CD4-positive, alpha-beta memory T cell (primary cell): ENCODE measurements at regions not wholly inside any gene's neighbourhood (a gene's known extent, or its start where the extent isn't known, plus 50 kb on each side); places are given as distances from the start of the nearest gene placed in this dataset.
"Not testable (repeated sequence)": the region's sequence is repeated elsewhere in the genome, so short reads cannot be mapped to it uniquely, and the experiment has no call there.

Experiments used
- CTCF ChIA-PET: fragments of 350-600 bp; sonication (Branson Sonifier 250); formaldehyde crosslinking; loops from one replicate; lab custom pipeline; 2021; ENCODE audit warnings: inconsistent platforms; ENCODE audit not compliant: partially characterized antibody; lab: Charles Lee
- POLR2A ChIA-PET: fragments of 350-600 bp; sonication (Branson Sonifier 250); formaldehyde crosslinking; loops from one replicate; lab custom pipeline; 2021; ENCODE audit not compliant: partially characterized antibody; lab: Charles Lee
- DNase-seq, 5 donors: peaks; one replicate each; pipeline versions ENCODE4 v3.0.0 to v3.0.0-alpha.2; 2020 to 2022; ENCODE audit warnings: mixed read lengths in 1 of 5
- H3K27ac ChIP-seq: one replicate; pipeline ENCODE4 v1.7.0; 2013; ENCODE audit warnings: low read depth, low read length
- H3K27me3 ChIP-seq: 2 replicates; pipeline ENCODE4 v1.7.0; 2013; ENCODE audit warnings: mild to moderate bottlenecking, low read length, moderate library complexity; ENCODE audit not compliant: insufficient read depth
- H3K36me3 ChIP-seq: 2 replicates; pipeline ENCODE4 v1.7.0; 2013; ENCODE audit warnings: mild to moderate bottlenecking, low read length, moderate library complexity; ENCODE audit not compliant: insufficient read depth
- H3K4me1 ChIP-seq: 2 replicates; pipeline ENCODE4 v1.7.0; 2013; ENCODE audit warnings: mild to moderate bottlenecking, low read length, moderate library complexity; ENCODE audit not compliant: insufficient read depth
- H3K4me3 ChIP-seq, 2 donors: one replicate each; pipeline ENCODE4 v1.7.0; 2013; ENCODE audit warnings: low read length in 2 of 2, mild to moderate bottlenecking in 1 of 2
- H3K9me3 ChIP-seq, 2 donors: one replicate each; pipeline ENCODE4 v1.7.0; 2013; ENCODE audit warnings: low read length in 2 of 2, control low read depth in 1 of 2; ENCODE audit not compliant: control insufficient read depth in 1 of 2
- H3K27ac Mint-ChIP-seq, 7 donors: one replicate each; pipeline ENCODE4 v1.8.0; 2020 to 2021; ENCODE audit warnings: mixed read lengths in 7 of 7, mild to moderate bottlenecking in 6 of 7, inconsistent platforms in 3 of 7, moderate library complexity in 3 of 7
- H3K27me3 Mint-ChIP-seq, 2 donors: one replicate each; pipeline ENCODE4 v1.8.0; 2020 to 2021; ENCODE audit warnings: mixed read lengths in 2 of 2
- H3K36me3 Mint-ChIP-seq, 2 donors: one replicate each; pipeline ENCODE4 v1.8.0; 2020 to 2021; ENCODE audit warnings: mixed read lengths in 2 of 2, inconsistent platforms in 1 of 2, mild to moderate bottlenecking in 1 of 2
- H3K4me1 Mint-ChIP-seq, 4 donors: one replicate each; pipeline ENCODE4 v1.8.0; 2020 to 2021; ENCODE audit warnings: mixed read lengths in 4 of 4, mild to moderate bottlenecking in 1 of 4
- H3K4me3 Mint-ChIP-seq, 8 donors: one replicate each; pipeline ENCODE4 v1.8.0; 2020 to 2021; ENCODE audit warnings: mixed read lengths in 8 of 8, mild to moderate bottlenecking in 7 of 8, moderate library complexity in 6 of 8, inconsistent platforms in 3 of 8
- H3K9me3 Mint-ChIP-seq, 8 donors: one replicate each; pipeline ENCODE4 v1.8.0; 2020 to 2021; ENCODE audit warnings: mixed read lengths in 8 of 8, mild to moderate bottlenecking in 5 of 8, inconsistent platforms in 3 of 8, moderate library complexity in 1 of 8
- intact Hi-C: fragments of 100-400 bp; cut with micrococcal nuclease; formaldehyde crosslinking; loops from one replicate; pipeline ENCODE4 v1.15.1; 2023

DNA sequence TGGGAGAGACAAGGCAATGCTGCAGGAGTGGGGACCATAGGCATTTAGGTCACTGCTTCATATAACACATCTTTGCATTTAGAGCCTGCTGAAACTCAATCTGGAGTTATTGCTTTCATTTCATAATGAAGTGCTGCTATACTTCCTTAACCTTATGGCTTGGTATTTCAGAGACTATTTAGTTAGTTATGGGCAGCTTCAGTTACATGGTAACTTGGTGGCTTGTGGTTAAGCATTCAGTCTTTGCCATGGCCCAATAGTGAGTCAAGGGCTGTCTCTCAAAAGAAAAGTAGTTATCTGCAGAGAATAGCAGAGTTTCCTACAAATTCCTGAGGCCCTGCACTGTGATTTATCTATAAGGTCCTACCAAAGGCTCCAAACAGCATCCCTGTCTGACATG lies 271.6 kb downstream of the ZFY start:
- POLR2A ChIA-PET, result not testable (repeated sequence)

DNA sequence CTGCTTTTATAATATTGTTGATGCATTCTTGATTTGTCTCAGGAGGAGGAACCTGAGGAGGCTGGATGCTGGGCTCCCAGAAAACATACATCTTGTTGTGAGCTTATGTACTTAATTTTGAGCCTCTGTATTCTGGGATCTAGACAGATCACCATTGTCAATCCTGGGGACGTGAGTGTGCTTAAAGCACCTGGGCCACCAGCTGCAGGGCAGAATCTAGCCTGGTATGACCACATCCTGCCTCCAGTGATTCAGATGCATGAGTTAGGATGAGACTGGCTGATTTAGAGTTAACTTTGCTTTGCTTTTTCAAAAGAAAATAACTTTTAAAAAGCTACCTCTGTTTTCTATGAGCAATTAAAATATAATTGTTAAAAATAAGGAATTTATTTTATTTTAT lies 278.0 kb downstream of the ZFY start:
- intact Hi-C loops, H3K36me3 ChIP-seq, H3K4me1 ChIP-seq, DNase-seq, H3K4me1 Mint-ChIP-seq, H3K27me3 Mint-ChIP-seq, POLR2A ChIA-PET, H3K27me3 ChIP-seq, H3K27ac Mint-ChIP-seq, H3K9me3 Mint-ChIP-seq, H3K4me3 Mint-ChIP-seq, H3K27ac ChIP-seq, CTCF ChIA-PET, H3K36me3 Mint-ChIP-seq, H3K4me3 ChIP-seq, H3K9me3 ChIP-seq: not testable (repeated sequence)

More for the DNA sequence above, 271.6 kb downstream of the ZFY start:
- H3K36me3 ChIP-seq, H3K4me1 ChIP-seq, H3K27me3 Mint-ChIP-seq, H3K27me3 ChIP-seq, H3K27ac Mint-ChIP-seq, H3K4me1 Mint-ChIP-seq, H3K9me3 Mint-ChIP-seq, H3K4me3 Mint-ChIP-seq, CTCF ChIA-PET, H3K4me3 ChIP-seq, intact Hi-C loops, DNase-seq, H3K9me3 ChIP-seq, H3K36me3 Mint-ChIP-seq, H3K27ac ChIP-seq: not testable (repeated sequence)

DNA sequence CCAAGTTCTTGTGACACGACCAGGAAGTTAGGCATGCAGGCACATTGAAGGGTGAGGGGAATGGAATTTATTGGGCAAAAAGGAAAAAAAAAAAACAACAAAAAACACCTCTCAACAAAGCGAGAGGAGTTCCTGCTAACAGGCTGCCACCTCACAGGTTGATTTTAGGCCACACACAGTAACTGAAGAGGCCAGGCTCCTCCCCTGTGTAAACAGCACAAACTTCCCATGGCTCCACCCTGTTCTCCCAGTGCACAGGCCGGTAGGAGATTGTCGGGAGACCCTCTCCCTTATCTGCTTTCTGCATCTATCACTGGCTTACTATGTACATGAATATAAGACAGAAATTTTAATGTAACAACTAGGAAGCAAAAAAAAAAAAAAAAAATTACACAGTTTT lies 283.0 kb downstream of the ZFY start:
- CTCF ChIA-PET, H3K36me3 ChIP-seq: not testable (repeated sequence)

DNA sequence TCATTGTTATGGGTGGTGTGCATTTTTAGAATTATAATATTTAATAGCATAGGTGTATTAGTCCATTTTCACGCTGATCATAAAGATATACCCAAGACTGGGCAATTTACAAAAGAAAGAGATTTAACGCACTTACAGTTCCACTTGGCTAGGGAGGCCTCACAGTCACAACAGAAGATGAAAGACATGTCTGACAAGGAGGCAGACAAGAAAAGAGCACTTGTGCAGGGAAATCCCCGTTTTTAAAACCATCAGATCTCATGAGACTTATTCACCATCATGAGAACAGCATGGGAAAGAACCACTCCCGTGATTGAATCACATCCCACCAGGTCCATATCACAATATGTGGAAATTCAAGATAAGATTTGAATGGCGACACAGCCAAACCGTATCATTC lies 283.4 kb downstream of the ZFY start:
- H3K36me3 Mint-ChIP-seq, POLR2A ChIA-PET, H3K4me3 ChIP-seq, H3K36me3 ChIP-seq, CTCF ChIA-PET, H3K27me3 Mint-ChIP-seq, H3K4me1 Mint-ChIP-seq, H3K27ac ChIP-seq, H3K4me1 ChIP-seq, H3K4me3 Mint-ChIP-seq, H3K27me3 ChIP-seq, H3K9me3 Mint-ChIP-seq, DNase-seq, intact Hi-C loops, H3K9me3 ChIP-seq, H3K27ac Mint-ChIP-seq: not testable (repeated sequence)

More for the DNA sequence above, 283.0 kb downstream of the ZFY start:
- DNase-seq, H3K27ac ChIP-seq, POLR2A ChIA-PET, H3K9me3 Mint-ChIP-seq, H3K27ac Mint-ChIP-seq, H3K4me1 ChIP-seq, H3K27me3 ChIP-seq, H3K4me1 Mint-ChIP-seq, H3K9me3 ChIP-seq, intact Hi-C loops, H3K27me3 Mint-ChIP-seq, H3K4me3 ChIP-seq, H3K36me3 Mint-ChIP-seq, H3K4me3 Mint-ChIP-seq: not testable (repeated sequence)

DNA sequence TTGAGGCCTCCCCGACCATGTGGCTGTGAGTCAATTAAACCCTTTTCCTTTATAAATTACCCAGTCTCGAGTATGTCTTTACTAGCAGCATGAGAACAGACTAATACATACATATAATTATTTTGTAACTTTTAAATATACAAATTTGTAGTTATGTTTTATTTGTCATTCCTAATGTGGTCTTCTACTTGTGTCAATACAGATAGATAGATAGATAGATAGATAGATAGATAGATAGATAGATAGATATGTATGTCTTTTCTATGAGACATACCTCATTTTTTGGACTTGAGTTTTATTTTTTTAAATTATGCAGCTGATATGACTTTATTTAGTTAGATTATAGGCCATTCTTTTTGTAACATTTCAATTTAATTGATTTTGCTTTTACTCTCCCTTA lies 316.0 kb upstream of the TGIF2LY start:
- H3K27me3 Mint-ChIP-seq, H3K36me3 ChIP-seq, H3K4me1 Mint-ChIP-seq, H3K9me3 ChIP-seq, intact Hi-C loops, DNase-seq, H3K4me3 ChIP-seq, CTCF ChIA-PET, H3K27ac Mint-ChIP-seq, H3K27ac ChIP-seq, POLR2A ChIA-PET, H3K4me1 ChIP-seq, H3K36me3 Mint-ChIP-seq, H3K9me3 Mint-ChIP-seq, H3K4me3 Mint-ChIP-seq, H3K27me3 ChIP-seq: not testable (repeated sequence)

DNA sequence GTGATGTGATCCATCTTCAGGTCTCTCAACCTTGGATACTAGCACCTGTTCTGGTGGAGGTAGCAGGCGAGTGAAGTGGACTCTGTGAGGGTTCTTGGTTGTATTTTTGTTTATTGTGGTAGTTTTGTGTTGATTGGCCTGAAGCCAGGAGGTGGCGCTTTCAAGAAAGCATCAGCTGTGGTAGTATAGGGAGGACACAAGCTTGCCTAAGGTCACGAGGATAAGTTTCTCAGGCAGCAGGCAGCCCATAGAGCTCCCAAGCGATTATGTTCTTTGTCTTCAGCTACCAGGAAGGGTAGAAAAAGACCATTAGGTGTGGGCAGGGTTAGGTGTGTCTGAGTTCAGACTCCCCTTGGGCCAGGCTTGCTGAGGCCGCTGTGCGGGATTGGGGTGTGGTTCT lies 290.8 kb upstream of the TGIF2LY start:
- H3K4me3 Mint-ChIP-seq, POLR2A ChIA-PET, H3K27me3 ChIP-seq, H3K27ac Mint-ChIP-seq, H3K27me3 Mint-ChIP-seq, intact Hi-C loops, H3K27ac ChIP-seq, CTCF ChIA-PET, H3K36me3 Mint-ChIP-seq, DNase-seq, H3K9me3 ChIP-seq, H3K4me3 ChIP-seq, H3K36me3 ChIP-seq, H3K9me3 Mint-ChIP-seq, H3K4me1 ChIP-seq, H3K4me1 Mint-ChIP-seq: not testable (repeated sequence)

DNA sequence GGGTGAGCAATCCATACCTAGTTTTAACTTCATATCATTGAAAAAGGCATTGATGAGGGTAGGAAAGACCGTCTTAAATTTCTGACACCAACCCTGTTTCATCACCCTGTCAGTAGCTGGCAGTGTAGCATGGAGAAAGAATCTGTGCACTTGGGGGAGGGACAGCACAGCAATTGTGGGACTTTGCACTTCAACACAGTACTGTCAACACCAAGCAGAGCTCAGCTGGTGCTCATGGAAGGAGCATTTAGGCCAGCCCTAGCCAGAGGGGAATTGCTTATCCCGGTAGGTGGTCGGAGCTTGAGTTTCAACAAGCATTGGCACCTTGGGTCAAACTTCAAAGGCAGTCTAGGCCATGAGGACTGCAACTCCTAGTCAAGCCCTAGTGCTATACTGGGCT lies 281.6 kb upstream of the TGIF2LY start:
- H3K9me3 Mint-ChIP-seq, H3K9me3 ChIP-seq, intact Hi-C loops, H3K4me1 ChIP-seq, H3K27me3 Mint-ChIP-seq, H3K4me3 Mint-ChIP-seq, H3K27ac ChIP-seq, POLR2A ChIA-PET, H3K4me3 ChIP-seq, H3K36me3 ChIP-seq, H3K36me3 Mint-ChIP-seq, DNase-seq, H3K27me3 ChIP-seq, H3K4me1 Mint-ChIP-seq, H3K27ac Mint-ChIP-seq: not testable (repeated sequence)
- CTCF ChIA-PET, result interaction anchor here (0.6 kb wide), 1 partner anchor 413 kb away, joined by 4 read pairs; no protein-coding TSS in a partner anchor

DNA sequence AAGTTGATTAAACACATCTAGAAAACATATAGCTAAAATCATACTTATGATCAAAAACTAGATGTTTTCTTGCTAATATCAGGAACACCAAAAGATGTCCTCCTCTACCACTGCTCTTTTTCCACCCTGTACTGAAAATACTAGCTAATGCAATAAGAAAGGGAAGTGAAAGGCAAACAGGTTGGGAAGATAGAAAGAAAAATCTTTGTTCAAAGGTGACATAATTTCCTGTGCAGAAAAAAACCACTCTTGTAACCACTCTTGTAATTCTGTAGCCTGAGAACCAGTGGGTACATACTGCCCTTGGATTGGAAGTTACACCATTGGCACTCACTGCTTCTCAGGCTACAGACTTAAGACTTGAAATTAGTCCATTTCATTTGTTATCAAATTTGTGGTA lies 258.9 kb upstream of the TGIF2LY start:
- CTCF ChIA-PET, DNase-seq, H3K27ac Mint-ChIP-seq, H3K27ac ChIP-seq, H3K27me3 ChIP-seq, H3K4me3 ChIP-seq, H3K36me3 ChIP-seq, H3K4me3 Mint-ChIP-seq, H3K27me3 Mint-ChIP-seq, H3K4me1 Mint-ChIP-seq, H3K36me3 Mint-ChIP-seq, H3K4me1 ChIP-seq, H3K9me3 Mint-ChIP-seq, POLR2A ChIA-PET, H3K9me3 ChIP-seq, intact Hi-C loops: not testable (repeated sequence)
